ENCODE measurements at regions not wholly inside any gene's neighbourhood (a gene's known extent, or its start where the extent isn't known, plus 50 kb on each side); places are given as distances from the start of the nearest gene placed in this dataset.

GRCh38 chr17:13418891-13419290 lies 182.8 kb downstream of the HS3ST3A1 start:
- TF ChIP-seq CTCF (IDR thresholded peaks at IDR 0.05; ENCODE audit: extremely low read depth in 1 of 2, insufficient read depth in 1 of 2, low read depth in 1 of 2, low read length in 2 of 2) (no peak), MYC (IDR thresholded peaks at IDR 0.05; ENCODE audit: low read depth, low read length) (no peak)

Data from endothelial cell of umbilical vein (primary cell).